ENCODE measurements at regions not wholly inside any gene's neighbourhood (a gene's known extent, or its start where the extent isn't known, plus 50 kb on each side); places are given as distances from the start of the nearest gene placed in this dataset.

GRCh38 chr10:128398118-128398517 lies 271.9 kb upstream of the MKI67 start:
- no peak overlapping the region for H3K4me3 ChIP-seq (replicated peaks in 1 of 2; ENCODE audit: low read depth in 1 of 2, low read length in 2 of 2)
- H3K9me2 ChIP-seq (ENCODE audit: insufficient read depth), result no peaks in the 10 kb centered on the region
- H3K27me3 ChIP-seq (ENCODE audit: insufficient read depth, low read length), result peaks cover 54% of the 10 kb centered on the region
- CTCF ChIA-PET, result no interaction called here
- no peaks in the 10 kb centered on the region for H3K4me1 ChIP-seq (ENCODE audit: control insufficient read depth in 1 of 2, insufficient read depth in 2 of 2, low read length in 2 of 2)
- H2AFZ ChIP-seq (ENCODE audit: low read depth, low read length, poor library complexity, severe bottlenecking), result no peak overlapping the region
- intact Hi-C loops (cut with micrococcal nuclease), result no loop called here
- BruUV-seq (replicated peaks), result no TSS peak
- H3K36me3 ChIP-seq (ENCODE audit: control insufficient read depth in 1 of 2, insufficient read depth in 2 of 2, low read length in 2 of 2), result no peaks in the 10 kb centered on the region
- no peaks in the 10 kb centered on the region for H4K20me1 ChIP-seq (ENCODE audit: insufficient read depth)
- H3K79me2 ChIP-seq (ENCODE audit: insufficient read depth, low read length), result no peaks in the 10 kb centered on the region
- POLR2A ChIA-PET, result no interaction called here
- RAD21 ChIA-PET (ENCODE audit: low non-redundant PET in 1 of 2, low total read pairs in 2 of 2, uncharacterized antibody in 2 of 2, unreplicated experiment in 2 of 2), result no interaction called here
- H3K27ac ChIP-seq (ENCODE audit: low read depth, low read length), result no peak overlapping the region
- no peak overlapping the region for H3K9ac ChIP-seq (ENCODE audit: low read length)
- TF ChIP-seq FOSL1 (IDR thresholded peaks at IDR 0.05; ENCODE audit: low read depth), result no peak
- TF ChIP-seq CTCF (IDR thresholded peaks at IDR 0.05 in 2 of 3, conservative IDR thresholded peaks at IDR 0.05 in 1 of 3; ENCODE audit: borderline replicate concordance in 1 of 3, insufficient read depth in 1 of 3, low read depth in 2 of 3, low read length in 2 of 3), result no peak
- TF ChIP-seq EGR1 (IDR thresholded peaks at IDR 0.05; ENCODE audit: low read depth), result no peak
- TF ChIP-seq ELF1 (IDR thresholded peaks at IDR 0.05; ENCODE audit: borderline replicate concordance, low read depth), result no peak
- no peaks in the 10 kb centered on the region; a peak in 2 of 4 replicates for H3K9me3 ChIP-seq (ENCODE audit: control insufficient read depth in 1 of 2, insufficient read depth in 1 of 2, low read depth in 1 of 2, low read length in 2 of 2)
- DNase-seq (ENCODE audit: low read depth, low spot score), result no peak
- H3K4me2 ChIP-seq (ENCODE audit: low read length), result no peak overlapping the region
- ATAC-seq, result no peak

DNA sequence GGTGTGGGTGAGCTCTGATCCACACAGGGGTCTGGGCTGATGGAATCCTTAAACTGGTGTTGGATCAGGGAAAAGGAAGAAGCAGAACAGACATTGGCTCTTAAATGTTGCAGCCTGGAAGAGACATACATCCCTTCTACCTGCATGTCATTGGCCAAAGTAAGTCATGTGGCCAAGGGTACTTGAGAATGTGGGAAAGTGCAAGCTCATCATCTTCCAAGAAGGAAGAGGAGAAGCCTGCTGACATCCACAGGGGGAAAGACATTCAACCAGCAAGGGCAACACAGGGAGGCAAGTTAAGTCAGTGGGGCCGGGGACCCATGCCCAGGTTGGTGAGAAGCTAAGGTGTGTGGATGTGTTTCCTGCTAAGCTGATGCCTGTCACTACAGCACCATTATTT lies 272.8 kb upstream of the MKI67 start:
- DNase-seq (ENCODE audit: low read depth, low spot score) (no peak), ATAC-seq (no peak)
- ChIA-PET POLR2A (no interaction called here), CTCF (no interaction called here), RAD21 (ENCODE audit: low non-redundant PET in 1 of 2, low total read pairs in 2 of 2, uncharacterized antibody in 2 of 2, unreplicated experiment in 2 of 2) (no interaction called here)
- BruUV-seq (replicated peaks), result no TSS peak
- intact Hi-C loops (cut with micrococcal nuclease), result no loop called here
- no peak overlapping the region for H2AFZ ChIP-seq (ENCODE audit: low read depth, low read length, poor library complexity, severe bottlenecking)
- H3K9me3 ChIP-seq (ENCODE audit: control insufficient read depth in 1 of 2, insufficient read depth in 1 of 2, low read depth in 1 of 2, low read length in 2 of 2), result no peaks in the 10 kb centered on the region; a peak in 2 of 4 replicates
- no peaks in the 10 kb centered on the region for H3K4me1 ChIP-seq (ENCODE audit: control insufficient read depth in 1 of 2, insufficient read depth in 2 of 2, low read length in 2 of 2)
- H3K27ac ChIP-seq (ENCODE audit: low read depth, low read length), result no peak overlapping the region
- TF ChIP-seq POLR2A (IDR thresholded peaks at IDR 0.05; ENCODE audit: borderline replicate concordance, extremely low read depth, insufficient read depth, insufficient read length) (no peak), EGR1 (IDR thresholded peaks at IDR 0.05; ENCODE audit: low read depth) (no peak), REST (IDR thresholded peaks at IDR 0.05; ENCODE audit: low read depth) (no peak), POLR2AphosphoS5 (IDR thresholded peaks at IDR 0.05; ENCODE audit: low read depth, low read length) (no peak), EZH2 (IDR thresholded peaks at IDR 0.05) (no peak), CBX3 (IDR thresholded peaks at IDR 0.05; ENCODE audit: low read depth) (no peak), TCF7L2 (IDR thresholded peaks at IDR 0.05; ENCODE audit: borderline replicate concordance, extremely low read depth, insufficient read depth, insufficient read length) (no peak), FOSL1 (IDR thresholded peaks at IDR 0.05; ENCODE audit: low read depth) (no peak), SRF (IDR thresholded peaks at IDR 0.05; ENCODE audit: low read depth) (no peak), RAD21 (IDR thresholded peaks at IDR 0.05; ENCODE audit: low read depth) (no peak), YY1 (IDR thresholded peaks at IDR 0.05; ENCODE audit: extremely low read depth, insufficient replicate concordance, low read depth, low read length) (no peak), SIN3A (IDR thresholded peaks at IDR 0.05; ENCODE audit: low read depth) (no peak)
- TF ChIP-seq, protein P1, sequence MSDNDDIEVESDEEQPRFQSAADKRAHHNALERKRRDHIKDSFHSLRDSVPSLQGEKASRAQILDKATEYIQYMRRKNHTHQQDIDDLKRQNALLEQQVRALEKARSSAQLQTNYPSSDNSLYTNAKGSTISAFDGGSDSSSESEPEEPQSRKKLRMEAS (IDR thresholded peaks at IDR 0.05), result no peak
- H3K4me2 ChIP-seq (ENCODE audit: low read length), result no peak overlapping the region
- H3K27me3 ChIP-seq (ENCODE audit: insufficient read depth, low read length), result peaks cover 49% of the 10 kb centered on the region
- no peak overlapping the region for H3K4me3 ChIP-seq (replicated peaks in 1 of 2; ENCODE audit: low read depth in 1 of 2, low read length in 2 of 2)
- no peaks in the 10 kb centered on the region for H3K36me3 ChIP-seq (ENCODE audit: control insufficient read depth in 1 of 2, insufficient read depth in 2 of 2, low read length in 2 of 2)
- H4K20me1 ChIP-seq (ENCODE audit: insufficient read depth), result no peaks in the 10 kb centered on the region
- no peaks in the 10 kb centered on the region for H3K79me2 ChIP-seq (ENCODE audit: insufficient read depth, low read length)
- no peaks in the 10 kb centered on the region for H3K9me2 ChIP-seq (ENCODE audit: insufficient read depth)
- H3K9ac ChIP-seq (ENCODE audit: low read length), result no peak overlapping the region
